Right lobe of liver (tissue), 4 donors: ENCODE measurements at regions not wholly inside any gene's neighbourhood (a gene's known extent, or its start where the extent isn't known, plus 50 kb on each side); places are given as distances from the start of the nearest gene placed in this dataset.

ENCODE experiments used
- POLR2A ChIP-seq: fragments of 450-650 bp; IDR thresholded peaks from one replicate; pipeline ENCODE4 v1.6.1; 2017; ENCODE audit warnings: antibody characterized with exemption, mild to moderate bottlenecking
- TF ChIP-seq, protein P1 (sequence below), 4 donors: fragments of 200-600 bp in 3 of 4; fragments of 450-650 bp in 1 of 4; IDR thresholded peaks; one replicate each; pipeline versions ENCODE4 v1.5.1 to v1.8.0; 2016 to 2022; ENCODE audit warnings: antibody characterized with exemption in 4 of 4, mild to moderate bottlenecking in 2 of 4
- donor health status: DM: no; HTN: no; CAD: no.
- donor health status: DM: no; HTN: no; CAD: no.
- donor health status: DM: no; HTN: yes; CAD: no.

- TF ChIP-seq, protein P1, sequence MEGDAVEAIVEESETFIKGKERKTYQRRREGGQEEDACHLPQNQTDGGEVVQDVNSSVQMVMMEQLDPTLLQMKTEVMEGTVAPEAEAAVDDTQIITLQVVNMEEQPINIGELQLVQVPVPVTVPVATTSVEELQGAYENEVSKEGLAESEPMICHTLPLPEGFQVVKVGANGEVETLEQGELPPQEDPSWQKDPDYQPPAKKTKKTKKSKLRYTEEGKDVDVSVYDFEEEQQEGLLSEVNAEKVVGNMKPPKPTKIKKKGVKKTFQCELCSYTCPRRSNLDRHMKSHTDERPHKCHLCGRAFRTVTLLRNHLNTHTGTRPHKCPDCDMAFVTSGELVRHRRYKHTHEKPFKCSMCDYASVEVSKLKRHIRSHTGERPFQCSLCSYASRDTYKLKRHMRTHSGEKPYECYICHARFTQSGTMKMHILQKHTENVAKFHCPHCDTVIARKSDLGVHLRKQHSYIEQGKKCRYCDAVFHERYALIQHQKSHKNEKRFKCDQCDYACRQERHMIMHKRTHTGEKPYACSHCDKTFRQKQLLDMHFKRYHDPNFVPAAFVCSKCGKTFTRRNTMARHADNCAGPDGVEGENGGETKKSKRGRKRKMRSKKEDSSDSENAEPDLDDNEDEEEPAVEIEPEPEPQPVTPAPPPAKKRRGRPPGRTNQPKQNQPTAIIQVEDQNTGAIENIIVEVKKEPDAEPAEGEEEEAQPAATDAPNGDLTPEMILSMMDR (IDR thresholded peaks at IDR 0.05), result no peak
- TF ChIP-seq POLR2A, result no peak
Measured at GRCh38 chr20:51275826-51276225, 252.9 kb upstream of the KCNG1 start.
